ENCODE measurements at regions not wholly inside any gene's neighbourhood (a gene's known extent, or its start where the extent isn't known, plus 50 kb on each side); places are given as distances from the start of the nearest gene placed in this dataset.

DNA sequence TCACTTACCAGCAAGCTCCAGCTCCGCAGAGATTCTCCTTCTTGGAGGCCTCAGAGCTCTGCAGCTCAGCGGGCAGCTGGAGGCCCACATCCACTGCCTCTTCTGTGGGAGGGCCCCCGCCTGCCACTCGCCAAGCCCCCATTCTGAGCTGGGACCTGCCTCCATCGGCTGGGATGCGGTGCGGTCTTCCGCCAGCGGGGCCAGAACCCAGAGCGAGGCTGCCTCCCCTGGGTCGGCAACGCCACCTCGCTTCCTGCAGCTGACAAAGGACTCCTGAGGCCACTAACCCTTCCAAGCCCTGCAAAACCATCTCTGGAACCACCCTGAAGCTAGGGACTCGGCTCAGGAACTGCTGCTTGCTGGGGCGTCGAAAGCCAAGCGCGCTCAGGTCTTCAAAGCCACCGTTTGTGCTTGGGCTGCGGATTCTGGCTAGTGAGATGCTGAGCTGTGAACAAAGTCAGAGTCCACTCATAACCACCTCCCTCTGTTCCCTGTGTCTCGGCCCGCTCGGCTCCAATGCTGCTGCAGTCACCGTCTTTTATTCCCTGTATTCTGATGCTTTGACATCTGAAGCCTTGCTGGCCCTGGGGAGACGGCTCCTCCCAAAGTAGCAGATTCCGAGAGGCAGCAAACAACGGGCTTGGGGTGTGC lies 174.3 kb downstream of the ENGASE start:
- TF ChIP-seq EZH2phosphoT487 (IDR thresholded peaks at IDR 0.05; ENCODE audit: borderline replicate concordance, low read length) (no peak), EZH2 (IDR thresholded peaks at IDR 0.05; ENCODE audit: low read length, unreplicated experiment) (no peak)
- TF ChIP-seq, protein P1, sequence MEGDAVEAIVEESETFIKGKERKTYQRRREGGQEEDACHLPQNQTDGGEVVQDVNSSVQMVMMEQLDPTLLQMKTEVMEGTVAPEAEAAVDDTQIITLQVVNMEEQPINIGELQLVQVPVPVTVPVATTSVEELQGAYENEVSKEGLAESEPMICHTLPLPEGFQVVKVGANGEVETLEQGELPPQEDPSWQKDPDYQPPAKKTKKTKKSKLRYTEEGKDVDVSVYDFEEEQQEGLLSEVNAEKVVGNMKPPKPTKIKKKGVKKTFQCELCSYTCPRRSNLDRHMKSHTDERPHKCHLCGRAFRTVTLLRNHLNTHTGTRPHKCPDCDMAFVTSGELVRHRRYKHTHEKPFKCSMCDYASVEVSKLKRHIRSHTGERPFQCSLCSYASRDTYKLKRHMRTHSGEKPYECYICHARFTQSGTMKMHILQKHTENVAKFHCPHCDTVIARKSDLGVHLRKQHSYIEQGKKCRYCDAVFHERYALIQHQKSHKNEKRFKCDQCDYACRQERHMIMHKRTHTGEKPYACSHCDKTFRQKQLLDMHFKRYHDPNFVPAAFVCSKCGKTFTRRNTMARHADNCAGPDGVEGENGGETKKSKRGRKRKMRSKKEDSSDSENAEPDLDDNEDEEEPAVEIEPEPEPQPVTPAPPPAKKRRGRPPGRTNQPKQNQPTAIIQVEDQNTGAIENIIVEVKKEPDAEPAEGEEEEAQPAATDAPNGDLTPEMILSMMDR (conservative IDR thresholded peaks at IDR 0.05; ENCODE audit: low read depth, low read length): no peak
- H3K4me1 ChIP-seq (ENCODE audit: insufficient read depth, low read length): no peaks in the 10 kb centered on the region
- no peaks in the 10 kb centered on the region for H3K36me3 ChIP-seq (ENCODE audit: low read depth, low read length)
- no peak overlapping the region for H3K4me2 ChIP-seq (ENCODE audit: low read length)
- DNase-seq (no peak), ATAC-seq (no peak)
- peaks cover 96% of the 10 kb centered on the region for H3K27me3 ChIP-seq (ENCODE audit: low read length)
- H3K4me3 ChIP-seq (ENCODE audit: low read length): no peak overlapping the region
- intact Hi-C loops (cut with micrococcal nuclease): no loop called here
- no peak overlapping the region for H3K27ac ChIP-seq (ENCODE audit: low read length)
- ChIA-PET POLR2A (ENCODE audit: unreplicated experiment) (no interaction called here), CTCF (interaction anchor here (0.5 kb wide), 1 partner anchor 182 kb away, joined by 4 read pairs; no protein-coding TSS in a partner anchor)
- BruUV-seq (replicated peaks): no TSS peak
- H3K79me2 ChIP-seq (ENCODE audit: low read length): no peaks in the 10 kb centered on the region
- no peak overlapping the region for H2AFZ ChIP-seq (ENCODE audit: low read length)
- H3K9me3 ChIP-seq (ENCODE audit: low read length): no peaks in the 10 kb centered on the region
- no peaks in the 10 kb centered on the region for H4K20me1 ChIP-seq (ENCODE audit: low read length)
- no peak overlapping the region for H3K9ac ChIP-seq (ENCODE audit: low read length)
- H3K9me2 ChIP-seq (replicated peaks; ENCODE audit: low read length): no peaks in the 10 kb centered on the region
- no peaks in the 10 kb centered on the region for H3F3A ChIP-seq (ENCODE audit: low read length, unreplicated experiment)

DNA sequence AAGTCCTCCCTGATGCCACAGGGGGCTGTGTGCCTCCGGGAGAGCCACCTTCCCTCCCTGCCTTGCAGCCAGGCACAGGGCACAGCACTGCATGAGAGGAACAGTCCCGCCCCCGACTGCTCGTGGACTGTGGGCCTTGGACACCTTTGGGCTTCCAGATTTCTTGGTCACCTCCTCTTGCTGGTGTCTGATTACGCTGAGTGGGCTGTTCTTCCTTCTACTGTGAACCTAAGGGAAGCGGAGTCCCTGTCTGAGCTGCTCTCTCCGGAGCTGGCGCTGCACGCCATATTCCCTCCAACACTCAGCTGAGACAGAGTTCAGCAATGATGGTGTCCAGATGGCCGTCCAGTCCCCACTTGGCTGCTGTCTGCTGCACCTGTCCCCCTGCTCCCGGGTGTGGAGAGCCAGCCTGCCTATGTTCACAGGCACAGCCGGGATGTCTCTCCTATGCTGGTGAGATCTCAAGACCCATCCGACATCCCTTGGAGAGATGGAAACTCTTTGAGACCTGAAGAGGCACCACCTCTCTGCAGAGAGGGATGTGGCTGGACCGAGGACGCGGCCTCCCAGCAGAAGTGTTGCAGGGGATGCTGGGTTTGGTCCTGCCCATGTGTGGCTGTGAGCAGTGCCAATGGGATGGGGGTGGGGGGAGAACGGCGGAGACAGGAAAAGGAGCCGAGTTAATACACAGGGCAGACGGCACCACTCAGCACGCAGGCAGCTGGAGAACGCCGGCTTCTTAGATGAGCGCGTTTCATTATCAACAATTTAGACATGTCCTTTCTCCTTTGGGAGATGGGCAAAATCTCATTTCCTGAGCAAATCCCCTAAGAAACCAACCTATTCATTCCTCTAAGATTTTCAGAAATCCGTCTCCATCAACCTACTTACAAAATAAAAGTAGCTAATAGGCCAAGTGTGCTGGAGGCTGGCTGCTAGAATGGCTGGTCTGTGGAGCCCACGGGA lies 171.9 kb downstream of the ENGASE start:
- POLR2A ChIA-PET (ENCODE audit: unreplicated experiment): no interaction called here
- DNase-seq: no peak
- intact Hi-C loops (cut with micrococcal nuclease): no loop called here

More for the DNA sequence above, 171.9 kb downstream of the ENGASE start:
- Histone ChIP-seq H3K4me2 (ENCODE audit: low read length) (no peak overlapping the region), H3K27ac (ENCODE audit: low read length) (no peak overlapping the region), H3K36me3 (ENCODE audit: low read depth, low read length) (no peaks in the 10 kb centered on the region), H4K20me1 (ENCODE audit: low read length) (no peaks in the 10 kb centered on the region), H2AFZ (ENCODE audit: low read length) (no peak overlapping the region), H3K4me1 (ENCODE audit: insufficient read depth, low read length) (no peaks in the 10 kb centered on the region), H3K9ac (ENCODE audit: low read length) (no peak overlapping the region), H3K27me3 (ENCODE audit: low read length) (peaks cover 94% of the 10 kb centered on the region), H3K9me3 (ENCODE audit: low read length) (no peaks in the 10 kb centered on the region), H3K79me2 (ENCODE audit: low read length) (no peaks in the 10 kb centered on the region), H3K4me3 (ENCODE audit: low read length) (no peak overlapping the region), H3K9me2 (replicated peaks; ENCODE audit: low read length) (no peaks in the 10 kb centered on the region), H3F3A (ENCODE audit: low read length, unreplicated experiment) (no peaks in the 10 kb centered on the region)
- CTCF ChIA-PET: no interaction called here
- TF ChIP-seq, protein P1 (conservative IDR thresholded peaks at IDR 0.05; ENCODE audit: low read depth, low read length): no peak
- TF ChIP-seq EZH2phosphoT487 (IDR thresholded peaks at IDR 0.05; ENCODE audit: borderline replicate concordance, low read length) (no peak), EZH2 (IDR thresholded peaks at IDR 0.05; ENCODE audit: low read length, unreplicated experiment) (no peak)
- no peak for ATAC-seq
- BruUV-seq (replicated peaks): no TSS peak
